IMR-90 (cell line): ENCODE measurements at regions not wholly inside any gene's neighbourhood (a gene's known extent, or its start where the extent isn't known, plus 50 kb on each side); places are given as distances from the start of the nearest gene placed in this dataset.

Experiments
- ATAC-seq: fragments of 200-7000 bp; cut with Tn5 transposase; 2 replicates; pipeline ENCODE4 v1.9.1; 2020; ENCODE audit warnings: low read depth, mild to moderate bottlenecking, moderate library complexity
- BruUV-seq: library from RNA; stranded (reverse); fragments of 400-500 nt; replicated peaks from 2 replicates; lab custom pipeline; 2021; lab: Mats Ljungman, UMichigan
- CTCF ChIA-PET: fragments of 300-600 bp; formaldehyde crosslinking; extraction: SDS; loops from one replicate; lab custom pipeline; 2021; ENCODE audit warnings: antibody characterized with exemption; lab: Yijun Ruan, JAX
- POLR2A ChIA-PET: fragments of 300-600 bp; sonication (Branson Sonifier 250); formaldehyde crosslinking; loops from one replicate; lab custom pipeline; 2022; ENCODE audit warnings: antibody characterized with exemption; ENCODE audit not compliant: unreplicated experiment; lab: Charles Lee
- DNase-seq: peaks from one replicate; pipeline ENCODE4 v3.0.0; 2013
- H2AFZ ChIP-seq: replicated peaks from 2 replicates; pipeline ENCODE3; 2013; ENCODE audit warnings: low read length, mild to moderate bottlenecking; ENCODE audit not compliant: poor library complexity
- H2AK5ac ChIP-seq: 2 replicates; pipeline ENCODE4 v1.6.1; 2013; ENCODE audit warnings: low read depth, low read length, inconsistent platforms
- H2AK9ac ChIP-seq: replicated peaks from 2 replicates; pipeline ENCODE3; 2013; ENCODE audit warnings: mild to moderate bottlenecking, low read depth, low read length, moderate library complexity; ENCODE audit not compliant: poor library complexity
- H2BK120ac ChIP-seq: 2 replicates; pipeline ENCODE4 v1.6.1; 2013; ENCODE audit warnings: low read depth, low read length, inconsistent platforms
- H2BK15ac ChIP-seq: 3 replicates; pipeline ENCODE4 v1.6.1; 2013; ENCODE audit warnings: low read depth, low read length, inconsistent platforms
- H2BK20ac ChIP-seq: 2 replicates; pipeline ENCODE4 v1.6.1; 2013; ENCODE audit warnings: low read depth, mild to moderate bottlenecking, inconsistent platforms, low read length, moderate library complexity
- H2BK5ac ChIP-seq: 2 replicates; pipeline ENCODE4 v1.6.1; 2013; ENCODE audit warnings: mild to moderate bottlenecking, low read depth, low read length, inconsistent platforms; ENCODE audit not compliant: poor library complexity, severe bottlenecking
- H3K14ac ChIP-seq: replicated peaks from 2 replicates; pipeline ENCODE4 v1.6.1; 2013; ENCODE audit warnings: low read depth, low read length, inconsistent platforms
- H3K18ac ChIP-seq: 2 replicates; pipeline ENCODE4 v1.6.1; 2013; ENCODE audit warnings: low read depth, low read length, control low read depth
- H3K23ac ChIP-seq: 2 replicates; pipeline ENCODE4 v1.6.1; 2013; ENCODE audit warnings: low read depth, low read length, inconsistent platforms
- H3K27ac ChIP-seq: 2 replicates; pipeline ENCODE4 v1.5.1; 2013; ENCODE audit warnings: mild to moderate bottlenecking, control low read depth, low read length; ENCODE audit not compliant: insufficient read depth
- H3K27me3 ChIP-seq: 2 replicates; pipeline ENCODE4 v1.6.1; 2013; ENCODE audit warnings: low read length; ENCODE audit not compliant: control insufficient read depth, insufficient read depth
- H3K36me3 ChIP-seq: 2 replicates; pipeline ENCODE4 v1.6.1; 2013; ENCODE audit warnings: low read length, mixed read lengths; ENCODE audit not compliant: control insufficient read depth, insufficient read depth
- H3K4ac ChIP-seq: 2 replicates; pipeline ENCODE4 v1.6.1; 2013; ENCODE audit warnings: low read depth, low read length, inconsistent platforms
- H3K4me1 ChIP-seq: 2 replicates; pipeline ENCODE4 v1.6.1; 2013; ENCODE audit warnings: low read length, mixed read lengths; ENCODE audit not compliant: control insufficient read depth, insufficient read depth
- H3K4me2 ChIP-seq: 2 replicates; pipeline ENCODE4 v1.6.1; 2013; ENCODE audit warnings: low read depth, mild to moderate bottlenecking, control low read depth, low read length, moderate library complexity
- H3K4me3 ChIP-seq: 2 replicates; pipeline ENCODE4 v1.5.1; 2013; ENCODE audit warnings: low read depth, mild to moderate bottlenecking, control low read depth, low read length, moderate library complexity; ENCODE audit not compliant: insufficient read depth
- H3K56ac ChIP-seq: 2 replicates; pipeline ENCODE4 v1.6.1; 2013; ENCODE audit warnings: low read length, inconsistent platforms; ENCODE audit not compliant: insufficient read depth; ENCODE audit errors: extremely low read depth
- H3K79me1 ChIP-seq, 2 experiments: 2 replicates each; pipeline ENCODE4 v1.6.1; 2013; ENCODE audit warnings: low read length in 2 of 2, inconsistent platforms in 1 of 2, low read depth in 1 of 2
- H3K9ac ChIP-seq: 2 replicates; pipeline ENCODE4 v1.6.1; 2013; ENCODE audit warnings: low read depth, low read length, control low read depth
- H3K9me1 ChIP-seq: 2 replicates; pipeline ENCODE4 v1.6.1; 2013; ENCODE audit warnings: low read length, inconsistent platforms; ENCODE audit not compliant: insufficient read depth
- H3K9me3 ChIP-seq: 2 replicates; pipeline ENCODE4 v1.6.1; 2013; ENCODE audit warnings: low read length; ENCODE audit not compliant: control insufficient read depth, insufficient read depth
- H4K20me1 ChIP-seq: 2 replicates; pipeline ENCODE4 v1.6.1; 2013; ENCODE audit warnings: low read length, inconsistent platforms; ENCODE audit not compliant: insufficient read depth
- H4K5ac ChIP-seq: 2 replicates; pipeline ENCODE4 v1.6.1; 2013; ENCODE audit warnings: mild to moderate bottlenecking, low read depth, low read length, control low read depth
- H4K8ac ChIP-seq, 2 experiments: 2 replicates each; pipeline ENCODE4 v1.6.1; 2013; ENCODE audit warnings: low read depth in 2 of 2, low read length in 2 of 2, control low read depth in 1 of 2, inconsistent platforms in 1 of 2
- H4K91ac ChIP-seq: 2 replicates; pipeline ENCODE4 v1.6.1; 2013; ENCODE audit warnings: low read depth, low read length, inconsistent platforms; ENCODE audit not compliant: insufficient read depth
- MAZ ChIP-seq: IDR thresholded peaks from 2 replicates; pipeline ENCODE4 v1.6.1; 2012; ENCODE audit warnings: low read depth, mild to moderate bottlenecking, low read length, improper control_type of control experiment, moderate library complexity, borderline replicate concordance
- SMC3 ChIP-seq: fragments of 150-350 bp; IDR thresholded peaks from 2 replicates; pipeline ENCODE4 v1.6.1; 2016; ENCODE audit warnings: low read depth, mild to moderate bottlenecking, antibody characterized with exemption, low read length, moderate library complexity
- WGBS, 2 experiments: methylation state at CpG; one replicate each; pipeline versions ENCODE4 v1.1.5 to v1.1.7; 2013; ENCODE audit warnings: missing lambda C conversion rate in 2 of 2; ENCODE audit not compliant: insufficient read length in 1 of 2; ENCODE audit errors: extremely low coverage in 2 of 2; 5-methylcytosine and 5-hydroxymethylcytosine counted together
- dilution Hi-C: fragments of 300-500 bp; cut with HindIII; formaldehyde crosslinking; loops from one replicate; pipeline ENCODE4 v1.14.3; 2018; ENCODE audit warnings: low sequenced_read_pairs; ENCODE audit not compliant: unreplicated experiment
- in situ Hi-C: fragments of 300-500 bp; cut with MboI; formaldehyde crosslinking; loops from 3 replicates; pipeline ENCODE4 v1.14.3; 2019; ENCODE audit warnings: low sequenced_read_pairs, inconsistent platforms, mixed read lengths
- intact Hi-C: fragments of 100-400 bp; cut with micrococcal nuclease; formaldehyde crosslinking; loops from 2 replicates; pipeline ENCODE4 v1.10.0; 2022
- TF ChIP-seq, protein P1 (sequence below): fragments of 150-350 bp; IDR thresholded peaks from 2 replicates; pipeline ENCODE4 v1.6.1; 2016; ENCODE audit warnings: low read depth, mild to moderate bottlenecking, low read length, moderate library complexity, borderline replicate concordance

DNA sequence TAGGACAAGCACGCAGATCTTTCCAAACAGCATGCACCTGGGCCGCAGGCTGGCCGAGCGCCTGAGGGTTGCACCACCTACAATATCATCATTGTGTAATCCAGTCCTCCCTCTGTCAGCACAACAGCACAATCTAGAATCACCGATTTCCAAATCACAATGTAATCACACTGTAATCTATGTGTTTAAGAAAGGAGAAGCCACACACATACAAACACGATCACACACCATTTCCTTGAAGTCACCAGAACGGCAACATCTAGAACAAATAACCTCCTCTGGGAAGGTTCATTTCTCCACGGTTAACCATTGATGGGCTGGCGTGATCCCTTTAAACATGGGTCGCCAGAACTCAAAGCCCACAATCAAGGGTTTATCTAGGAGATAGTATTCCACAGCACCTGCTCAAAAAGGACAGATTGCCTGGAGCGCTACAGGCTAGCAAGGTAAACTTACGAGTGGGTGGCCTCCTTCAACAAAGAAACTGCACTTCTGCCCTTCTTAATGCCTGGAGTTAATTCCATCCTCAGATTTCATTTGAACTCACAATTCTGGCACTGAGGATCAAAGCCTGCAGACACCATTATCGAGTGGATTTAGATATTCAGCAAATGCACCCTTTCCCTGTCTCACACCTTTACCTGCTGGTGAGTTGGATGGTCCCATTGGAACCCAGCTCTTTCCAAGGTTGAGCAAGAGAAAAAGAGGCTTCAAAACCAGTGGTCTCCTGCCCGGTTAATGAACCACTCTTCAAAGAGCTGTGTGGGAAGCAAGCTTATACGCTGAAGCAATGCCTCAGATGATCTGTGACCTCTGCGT is 83.8 kb upstream of the FOXQ1 start:
- no peak overlapping the region for H3K4me2 ChIP-seq
- TF ChIP-seq, protein P1, sequence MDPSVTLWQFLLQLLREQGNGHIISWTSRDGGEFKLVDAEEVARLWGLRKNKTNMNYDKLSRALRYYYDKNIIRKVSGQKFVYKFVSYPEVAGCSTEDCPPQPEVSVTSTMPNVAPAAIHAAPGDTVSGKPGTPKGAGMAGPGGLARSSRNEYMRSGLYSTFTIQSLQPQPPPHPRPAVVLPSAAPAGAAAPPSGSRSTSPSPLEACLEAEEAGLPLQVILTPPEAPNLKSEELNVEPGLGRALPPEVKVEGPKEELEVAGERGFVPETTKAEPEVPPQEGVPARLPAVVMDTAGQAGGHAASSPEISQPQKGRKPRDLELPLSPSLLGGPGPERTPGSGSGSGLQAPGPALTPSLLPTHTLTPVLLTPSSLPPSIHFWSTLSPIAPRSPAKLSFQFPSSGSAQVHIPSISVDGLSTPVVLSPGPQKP = no peak
- no peak for TF ChIP-seq SMC3
- no peak for TF ChIP-seq MAZ
- H4K8ac ChIP-seq = no peak overlapping the region
- no peak overlapping the region for H2AK5ac ChIP-seq
- H2BK120ac ChIP-seq = no peak overlapping the region
- H3K9me1 ChIP-seq = no peaks in the 10 kb centered on the region
- dilution Hi-C loops (no loop called here), in situ Hi-C loops (no loop called here), intact Hi-C loops (no loop called here)
- H3K27me3 ChIP-seq = peaks cover 27% of the 10 kb centered on the region
- H3K4me1 ChIP-seq = no peaks in the 10 kb centered on the region
- no peak overlapping the region for H2BK15ac ChIP-seq
- no peak overlapping the region for H3K18ac ChIP-seq
- DNase-seq = no peak
- H3K4me3 ChIP-seq = no peak overlapping the region
- no peak overlapping the region for H2BK5ac ChIP-seq
- H4K91ac ChIP-seq = no peak overlapping the region
- ChIA-PET CTCF (interaction anchor here (0.7 to 1.1 kb wide), 2 partner anchors 12 to 17 kb away, joined by 3 read pairs; no protein-coding TSS in a partner anchor), POLR2A (interaction anchor here (0.5 kb wide), 1 partner anchor 256 kb away, joined by 3 read pairs; no protein-coding TSS in a partner anchor)
- no peak overlapping the region for H3K27ac ChIP-seq
- no peak overlapping the region for H3K23ac ChIP-seq
- no peak overlapping the region for H4K5ac ChIP-seq
- no peak for ATAC-seq
- no peak overlapping the region for H3K14ac ChIP-seq
- BruUV-seq = no TSS peak
- no peak overlapping the region for H2AK9ac ChIP-seq
- no peaks in the 10 kb centered on the region for H3K36me3 ChIP-seq
- H3K4ac ChIP-seq = no peak overlapping the region
- H3K9me3 ChIP-seq = no peaks in the 10 kb centered on the region
- no peak overlapping the region for H3K56ac ChIP-seq
- 78% methylated on average over 4 of the region's 16 CpGs; no CpG with 5 or more reads in 1 of the 2 experiments for WGBS, 2 experiments
- no peaks in the 10 kb centered on the region for H3K79me1 ChIP-seq
- H2AFZ ChIP-seq = no peak overlapping the region
- H4K20me1 ChIP-seq = no peaks in the 10 kb centered on the region
- no peak overlapping the region for H3K9ac ChIP-seq
- no peak overlapping the region for H2BK20ac ChIP-seq
